GM23248 (cell line): ENCODE measurements at regions not wholly inside any gene's neighbourhood (a gene's known extent, or its start where the extent isn't known, plus 50 kb on each side); places are given as distances from the start of the nearest gene placed in this dataset.

ENCODE experiments used
- DNase-seq: peaks from one replicate; pipeline ENCODE4 v3.0.0-alpha.2; 2015
- H2AFZ ChIP-seq: fragments of 200-600 bp; sonication (generic); 2 replicates; pipeline ENCODE4 v1.6.1; 2016; ENCODE audit warnings: antibody characterized with exemption
- H3F3A ChIP-seq: fragments of 200-600 bp; sonication (generic); 2 replicates; pipeline ENCODE4 v1.6.1; 2016; ENCODE audit warnings: mild to moderate bottlenecking, antibody characterized with exemption, mixed run types; ENCODE audit not compliant: insufficient read depth
- H3K27ac ChIP-seq: fragments of 200-600 bp; sonication (generic); 2 replicates; pipeline ENCODE4 v1.5.1; 2016; ENCODE audit warnings: mild to moderate bottlenecking
- H3K27me3 ChIP-seq: fragments of 200-600 bp; sonication (generic); replicated peaks from 2 replicates; pipeline ENCODE4 v1.6.1; 2016; ENCODE audit warnings: mild to moderate bottlenecking; ENCODE audit not compliant: insufficient read depth
- H3K36me3 ChIP-seq: fragments of 200-600 bp; sonication (generic); 2 replicates; pipeline ENCODE4 v1.6.1; 2016; ENCODE audit warnings: low read depth, mild to moderate bottlenecking
- H3K4me1 ChIP-seq: fragments of 200-600 bp; sonication (generic); 2 replicates; pipeline ENCODE4 v1.6.1; 2016; ENCODE audit warnings: mild to moderate bottlenecking; ENCODE audit not compliant: insufficient read depth
- H3K4me2 ChIP-seq: fragments of 200-600 bp; sonication (generic); one replicate; pipeline ENCODE4 v1.6.1; 2016; ENCODE audit warnings: mild to moderate bottlenecking; ENCODE audit not compliant: unreplicated experiment
- H3K4me3 ChIP-seq: fragments of 200-600 bp; sonication (generic); 2 replicates; pipeline ENCODE4 v1.5.1; 2016; ENCODE audit warnings: mild to moderate bottlenecking
- H3K79me2 ChIP-seq: fragments of 200-600 bp; sonication (generic); 2 replicates; pipeline ENCODE4 v1.6.1; 2016; ENCODE audit warnings: mild to moderate bottlenecking; ENCODE audit not compliant: insufficient read depth
- H3K9ac ChIP-seq: fragments of 200-600 bp; sonication (generic); 2 replicates; pipeline ENCODE4 v1.6.1; 2016; ENCODE audit warnings: mild to moderate bottlenecking
- H3K9me2 ChIP-seq: fragments of 200-600 bp; sonication (generic); 2 replicates; pipeline ENCODE4 v1.6.1; 2016; ENCODE audit warnings: mixed run types, mild to moderate bottlenecking, moderate library complexity; ENCODE audit not compliant: insufficient read depth
- H3K9me3 ChIP-seq: fragments of 200-600 bp; sonication (generic); one replicate; pipeline ENCODE4 v1.6.1; 2017; ENCODE audit warnings: low read depth
- H4K20me1 ChIP-seq: fragments of 200-600 bp; sonication (generic); 2 replicates; pipeline ENCODE4 v1.6.0; 2016; ENCODE audit not compliant: insufficient read depth
- EZH2 ChIP-seq: fragments of 200-600 bp; sonication (generic); IDR thresholded peaks from 2 replicates; pipeline ENCODE4 v1.6.1; 2018; ENCODE audit warnings: antibody characterized with exemption, mild to moderate bottlenecking; ENCODE audit not compliant: insufficient read depth, poor library complexity, severe bottlenecking
- EZH2phosphoT487 ChIP-seq: fragments of 200-600 bp; sonication (generic); IDR thresholded peaks from 2 replicates; pipeline ENCODE4 v1.6.1; 2018; ENCODE audit warnings: antibody characterized with exemption, moderate library complexity, mild to moderate bottlenecking, low read depth; ENCODE audit not compliant: insufficient read depth
- WGBS, 2 experiments: methylation state at CpG; one replicate each; pipeline ENCODE4 v1.1.6; 2015 to 2017; ENCODE audit warnings: low lambda C conversion rate in 2 of 2, low coverage in 1 of 2; ENCODE audit errors: missing lambda C conversion rate in 2 of 2; 5-methylcytosine and 5-hydroxymethylcytosine counted together
- in situ Hi-C: fragments of 300-500 bp; cut with MboI; formaldehyde crosslinking; loops from 2 replicates; pipeline ENCODE4 v1.15.0; 2020

GRCh38 chr2:114316532-114317300 lies 125.7 kb upstream of the DPP10 start:
- TF ChIP-seq EZH2phosphoT487 (no peak), EZH2 (no peak)
- no peak overlapping the region for H3K4me2 ChIP-seq
- no peak overlapping the region for H3K4me3 ChIP-seq
- H3K9me2 ChIP-seq = no peaks in the 10 kb centered on the region
- no peak overlapping the region for H2AFZ ChIP-seq
- H3K36me3 ChIP-seq = no peaks in the 10 kb centered on the region
- DNase-seq = no peak
- H3K79me2 ChIP-seq = no peaks in the 10 kb centered on the region
- 7 to 22% methylated on average over 2 of the region's 2 CpGs for WGBS, 2 experiments
- H3K4me1 ChIP-seq = no peaks in the 10 kb centered on the region
- no peaks in the 10 kb centered on the region for H3K27me3 ChIP-seq
- H3K27ac ChIP-seq = no peak overlapping the region
- no peak overlapping the region for H3K9ac ChIP-seq
- H3K9me3 ChIP-seq = no peaks in the 10 kb centered on the region
- no peaks in the 10 kb centered on the region for H3F3A ChIP-seq
- in situ Hi-C loops = no loop called here
- no peaks in the 10 kb centered on the region for H4K20me1 ChIP-seq

GRCh38 chr2:114330594-114330993 lies 111.8 kb upstream of the DPP10 start:
- in situ Hi-C loops = no loop called here
- DNase-seq = no peak
- no peak overlapping the region for H3K9ac ChIP-seq
- H3K27ac ChIP-seq = no peak overlapping the region
- no peak overlapping the region for H3K4me3 ChIP-seq
- H2AFZ ChIP-seq = no peak overlapping the region
- no peaks in the 10 kb centered on the region for H4K20me1 ChIP-seq
- no peaks in the 10 kb centered on the region for H3K9me3 ChIP-seq
- no peaks in the 10 kb centered on the region for H3K27me3 ChIP-seq
- TF ChIP-seq EZH2 (no peak), EZH2phosphoT487 (no peak)
- H3K36me3 ChIP-seq = no peaks in the 10 kb centered on the region
- H3K9me2 ChIP-seq = no peaks in the 10 kb centered on the region
- H3F3A ChIP-seq = no peaks in the 10 kb centered on the region
- no peaks in the 10 kb centered on the region for H3K4me1 ChIP-seq
- 0% methylated on average over 1 of the region's 1 CpG for WGBS, 2 experiments
- H3K4me2 ChIP-seq = no peak overlapping the region
- H3K79me2 ChIP-seq = no peaks in the 10 kb centered on the region

GRCh38 chr2:114331934-114332333 lies 110.5 kb upstream of the DPP10 start:
- Histone ChIP-seq H3K27ac (no peak overlapping the region), H2AFZ (no peak overlapping the region), H3K4me3 (no peak overlapping the region), H3K9ac (no peak overlapping the region), H3K27me3 (no peaks in the 10 kb centered on the region), H3K4me2 (no peak overlapping the region), H3K36me3 (no peaks in the 10 kb centered on the region), H3K4me1 (no peaks in the 10 kb centered on the region), H3K9me2 (no peaks in the 10 kb centered on the region), H3F3A (no peaks in the 10 kb centered on the region), H3K79me2 (no peaks in the 10 kb centered on the region), H4K20me1 (no peaks in the 10 kb centered on the region), H3K9me3 (no peaks in the 10 kb centered on the region)
- 6 to 11% methylated on average over 3 of the region's 3 CpGs for WGBS, 2 experiments
- no peak for DNase-seq
- in situ Hi-C loops = no loop called here
- no peak for TF ChIP-seq EZH2
- no peak for TF ChIP-seq EZH2phosphoT487

- no peaks in the 10 kb centered on the region for H3K9me2 ChIP-seq
- H3K4me2 ChIP-seq = no peak overlapping the region
- H3K27ac ChIP-seq = no peak overlapping the region
- in situ Hi-C loops = no loop called here
- no peak overlapping the region for H3K4me3 ChIP-seq
- no peaks in the 10 kb centered on the region for H3F3A ChIP-seq
- no peak for DNase-seq
- H3K4me1 ChIP-seq = no peaks in the 10 kb centered on the region
- H4K20me1 ChIP-seq = no peaks in the 10 kb centered on the region
- no peaks in the 10 kb centered on the region for H3K79me2 ChIP-seq
- H2AFZ ChIP-seq = no peak overlapping the region
- no peaks in the 10 kb centered on the region for H3K9me3 ChIP-seq
- H3K36me3 ChIP-seq = no peaks in the 10 kb centered on the region
- no peaks in the 10 kb centered on the region for H3K27me3 ChIP-seq
- TF ChIP-seq EZH2 (no peak), EZH2phosphoT487 (no peak)
- H3K9ac ChIP-seq = no peak overlapping the region
Measured at GRCh38 chr2:114345246-114345645, 97.2 kb upstream of the DPP10 start.

GRCh38 chr2:114346658-114347057 lies 95.8 kb upstream of the DPP10 start:
- TF ChIP-seq EZH2 (no peak), EZH2phosphoT487 (no peak)
- Histone ChIP-seq H3F3A (no peaks in the 10 kb centered on the region), H2AFZ (no peak overlapping the region), H3K4me2 (no peak overlapping the region), H4K20me1 (no peaks in the 10 kb centered on the region), H3K4me3 (no peak overlapping the region), H3K9me3 (no peaks in the 10 kb centered on the region), H3K79me2 (no peaks in the 10 kb centered on the region), H3K4me1 (no peaks in the 10 kb centered on the region), H3K27ac (no peak overlapping the region), H3K9ac (no peak overlapping the region), H3K9me2 (no peaks in the 10 kb centered on the region), H3K36me3 (no peaks in the 10 kb centered on the region), H3K27me3 (no peaks in the 10 kb centered on the region)
- in situ Hi-C loops = no loop called here
- WGBS, 2 experiments = 18 to 22% methylated on average over 7 of the region's 7 CpGs
- DNase-seq = no peak
